ENCODE measurements at regions not wholly inside any gene's neighbourhood (a gene's known extent, or its start where the extent isn't known, plus 50 kb on each side); places are given as distances from the start of the nearest gene placed in this dataset.

GRCh38 chr1:88126467-88126866, 557.6 kb upstream of the PKN2 start:
- TF ChIP-seq POLR2A (IDR thresholded peaks at IDR 0.05; ENCODE audit: low read length) (no peak), GATA1 (IDR thresholded peaks at IDR 0.05; ENCODE audit: low read depth, low read length) (no peak)

Measured in erythroblast (primary cell).